ENCODE measurements at regions not wholly inside any gene's neighbourhood (a gene's known extent, or its start where the extent isn't known, plus 50 kb on each side); places are given as distances from the start of the nearest gene placed in this dataset.

DNA sequence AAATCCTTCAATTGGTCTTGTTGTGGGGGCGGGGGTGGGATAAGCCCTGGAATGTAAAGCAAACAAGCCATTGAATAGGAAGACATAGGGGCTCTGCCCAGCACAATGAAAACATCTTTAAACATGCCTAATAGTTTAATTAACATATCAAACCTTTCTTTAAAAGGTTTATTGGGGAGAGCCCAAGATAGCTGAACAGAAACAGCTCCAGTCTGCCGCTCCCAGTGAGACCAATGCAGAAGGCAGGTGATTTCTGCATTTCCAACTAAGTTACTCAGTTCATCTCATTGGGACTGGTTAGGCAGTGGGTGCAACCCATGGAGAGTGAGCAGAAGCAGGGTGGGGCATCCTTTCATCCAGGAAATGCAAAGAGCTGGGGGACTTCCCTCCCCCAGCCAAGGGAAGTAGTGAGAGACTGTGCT, 327.2 kb upstream of the CNKSR2 start:
- no peak for TF ChIP-seq YY1 (tag by site-specific recombination; IDR thresholded peaks at IDR 0.05)
- no peak for TF ChIP-seq TRIM28 (IDR thresholded peaks at IDR 0.05; ENCODE audit: borderline replicate concordance, low read length)
- no peak for TF ChIP-seq ZNF670 (tag by site-specific recombination; IDR thresholded peaks at IDR 0.05; ENCODE audit: low read depth)
- no peak for TF ChIP-seq BCL11A (tag by site-specific recombination; IDR thresholded peaks at IDR 0.05; ENCODE audit: low read depth)
- TF ChIP-seq, protein P1, sequence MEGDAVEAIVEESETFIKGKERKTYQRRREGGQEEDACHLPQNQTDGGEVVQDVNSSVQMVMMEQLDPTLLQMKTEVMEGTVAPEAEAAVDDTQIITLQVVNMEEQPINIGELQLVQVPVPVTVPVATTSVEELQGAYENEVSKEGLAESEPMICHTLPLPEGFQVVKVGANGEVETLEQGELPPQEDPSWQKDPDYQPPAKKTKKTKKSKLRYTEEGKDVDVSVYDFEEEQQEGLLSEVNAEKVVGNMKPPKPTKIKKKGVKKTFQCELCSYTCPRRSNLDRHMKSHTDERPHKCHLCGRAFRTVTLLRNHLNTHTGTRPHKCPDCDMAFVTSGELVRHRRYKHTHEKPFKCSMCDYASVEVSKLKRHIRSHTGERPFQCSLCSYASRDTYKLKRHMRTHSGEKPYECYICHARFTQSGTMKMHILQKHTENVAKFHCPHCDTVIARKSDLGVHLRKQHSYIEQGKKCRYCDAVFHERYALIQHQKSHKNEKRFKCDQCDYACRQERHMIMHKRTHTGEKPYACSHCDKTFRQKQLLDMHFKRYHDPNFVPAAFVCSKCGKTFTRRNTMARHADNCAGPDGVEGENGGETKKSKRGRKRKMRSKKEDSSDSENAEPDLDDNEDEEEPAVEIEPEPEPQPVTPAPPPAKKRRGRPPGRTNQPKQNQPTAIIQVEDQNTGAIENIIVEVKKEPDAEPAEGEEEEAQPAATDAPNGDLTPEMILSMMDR (tag by site-specific recombination; IDR thresholded peaks at IDR 0.05): no peak
- TF ChIP-seq MYNN (tag by site-specific recombination; IDR thresholded peaks at IDR 0.05; ENCODE audit: borderline replicate concordance): no peak
